MM.1S (cell line): ENCODE measurements at regions not wholly inside any gene's neighbourhood (a gene's known extent, or its start where the extent isn't known, plus 50 kb on each side); places are given as distances from the start of the nearest gene placed in this dataset.

Experiments
- DNase-seq: peaks from one replicate; pipeline ENCODE4 v3.0.0-alpha.2; 2015
- H2AFZ ChIP-seq: fragments of 300-600 bp; sonication (generic); 2 replicates; pipeline ENCODE4 v1.6.0; 2016; ENCODE audit warnings: antibody characterized with exemption, low read length
- H3F3A ChIP-seq: fragments of 300-600 bp; sonication (generic); 2 replicates; pipeline ENCODE4 v1.6.1; 2016; ENCODE audit warnings: mild to moderate bottlenecking, antibody characterized with exemption, low read length, moderate library complexity, mixed read lengths; ENCODE audit not compliant: insufficient read depth
- H3K27ac ChIP-seq: fragments of 300-600 bp; sonication (generic); 2 replicates; pipeline ENCODE4 v1.5.1; 2016; ENCODE audit warnings: mild to moderate bottlenecking, low read length
- H3K27me3 ChIP-seq: fragments of 300-600 bp; sonication (generic); replicated peaks from 2 replicates; pipeline ENCODE4 v1.6.0; 2016; ENCODE audit warnings: low read length; ENCODE audit not compliant: insufficient read depth
- H3K36me3 ChIP-seq: fragments of 300-600 bp; sonication (generic); replicated peaks from 2 replicates; pipeline ENCODE4 v1.6.1; 2016; ENCODE audit warnings: mild to moderate bottlenecking, low read length, mixed read lengths; ENCODE audit not compliant: insufficient read depth
- H3K4me1 ChIP-seq: fragments of 300-600 bp; sonication (generic); 2 replicates; pipeline ENCODE4 v1.6.1; 2016; ENCODE audit warnings: low read length, mixed read lengths
- H3K4me2 ChIP-seq: fragments of 300-600 bp; sonication (generic); 2 replicates; pipeline ENCODE4 v1.6.0; 2016; ENCODE audit warnings: low read depth, low read length
- H3K4me3 ChIP-seq: fragments of 300-600 bp; sonication (generic); 2 replicates; pipeline ENCODE4 v1.5.1; 2016; ENCODE audit warnings: low read length, mixed read lengths
- H3K79me2 ChIP-seq: fragments of 300-600 bp; sonication (generic); 2 replicates; pipeline ENCODE4 v1.6.1; 2016; ENCODE audit warnings: mixed run types, low read length, mixed read lengths
- H3K9ac ChIP-seq: fragments of 300-600 bp; sonication (generic); 2 replicates; pipeline ENCODE4 v1.6.1; 2016; ENCODE audit warnings: low read length, mixed read lengths
- H3K9me2 ChIP-seq: fragments of 300-600 bp; sonication (generic); replicated peaks from 2 replicates; pipeline ENCODE4 v1.6.1; 2016; ENCODE audit warnings: mild to moderate bottlenecking, low read length, mixed read lengths; ENCODE audit not compliant: insufficient read depth
- H3K9me3 ChIP-seq: fragments of 300-600 bp; sonication (generic); replicated peaks from 2 replicates; pipeline ENCODE4 v1.6.1; 2016; ENCODE audit warnings: mild to moderate bottlenecking, low read length, mixed read lengths; ENCODE audit not compliant: insufficient read depth
- H4K20me1 ChIP-seq: fragments of 300-600 bp; sonication (generic); 2 replicates; pipeline ENCODE4 v1.6.1; 2016; ENCODE audit warnings: mild to moderate bottlenecking, low read length, moderate library complexity, mixed read lengths; ENCODE audit not compliant: insufficient read depth
- EZH2 ChIP-seq: fragments of 300-600 bp; sonication (generic); optimal IDR thresholded peaks from 2 replicates; pipeline ENCODE3; 2017; ENCODE audit warnings: low read depth, mild to moderate bottlenecking, antibody characterized with exemption, low read length, mixed read lengths
- EZH2phosphoT487 ChIP-seq: fragments of 300-600 bp; sonication (generic); IDR thresholded peaks from 2 replicates; pipeline ENCODE4 v1.6.1; 2018; ENCODE audit warnings: antibody characterized with exemption, low read length
- TF ChIP-seq, protein P1 (sequence below): fragments of 300-600 bp; sonication (generic); IDR thresholded peaks from 2 replicates; pipeline ENCODE4 v1.5.1; 2016; ENCODE audit warnings: antibody characterized with exemption, low read length, mixed read lengths

DNA sequence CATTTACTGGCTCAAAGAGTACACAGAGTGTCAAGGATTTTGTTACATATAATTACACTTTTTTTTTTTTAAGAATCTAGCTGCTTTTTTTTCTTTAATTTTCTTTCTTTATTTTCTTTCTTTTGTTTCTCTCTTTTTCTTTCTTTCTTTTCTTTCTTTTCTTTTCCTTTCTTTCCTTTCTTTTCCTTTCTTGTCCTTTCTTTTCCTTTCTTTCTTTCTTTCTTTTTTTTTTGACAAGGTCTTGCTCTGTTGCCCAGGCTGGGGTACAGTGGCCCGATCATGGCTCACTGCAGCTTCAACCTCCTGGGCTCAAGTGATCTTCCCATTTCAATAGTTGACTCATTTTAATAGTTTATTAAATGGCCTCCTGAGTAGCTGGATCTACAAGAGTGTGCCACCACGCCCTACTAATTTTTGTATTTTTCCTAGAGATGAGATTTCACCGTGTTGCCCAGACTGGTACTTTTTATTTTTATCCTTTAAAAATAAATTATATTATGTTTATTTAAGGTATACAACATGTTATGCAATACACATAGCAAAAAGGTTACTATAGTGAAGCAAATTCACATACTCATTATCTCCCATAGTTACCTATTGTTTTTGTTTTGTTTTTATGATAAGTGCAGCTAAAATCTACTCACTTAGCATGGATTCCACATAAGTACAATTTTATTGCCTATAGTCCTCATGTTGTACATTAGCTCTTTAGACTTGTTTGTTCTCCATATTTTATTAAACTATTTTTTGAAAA lies 381.5 kb upstream of the KLF4 start:
- H3K27me3 ChIP-seq, result no peaks in the 10 kb centered on the region
- no peaks in the 10 kb centered on the region for H3K9me3 ChIP-seq
- no peaks in the 10 kb centered on the region for H3F3A ChIP-seq
- TF ChIP-seq, protein P1, sequence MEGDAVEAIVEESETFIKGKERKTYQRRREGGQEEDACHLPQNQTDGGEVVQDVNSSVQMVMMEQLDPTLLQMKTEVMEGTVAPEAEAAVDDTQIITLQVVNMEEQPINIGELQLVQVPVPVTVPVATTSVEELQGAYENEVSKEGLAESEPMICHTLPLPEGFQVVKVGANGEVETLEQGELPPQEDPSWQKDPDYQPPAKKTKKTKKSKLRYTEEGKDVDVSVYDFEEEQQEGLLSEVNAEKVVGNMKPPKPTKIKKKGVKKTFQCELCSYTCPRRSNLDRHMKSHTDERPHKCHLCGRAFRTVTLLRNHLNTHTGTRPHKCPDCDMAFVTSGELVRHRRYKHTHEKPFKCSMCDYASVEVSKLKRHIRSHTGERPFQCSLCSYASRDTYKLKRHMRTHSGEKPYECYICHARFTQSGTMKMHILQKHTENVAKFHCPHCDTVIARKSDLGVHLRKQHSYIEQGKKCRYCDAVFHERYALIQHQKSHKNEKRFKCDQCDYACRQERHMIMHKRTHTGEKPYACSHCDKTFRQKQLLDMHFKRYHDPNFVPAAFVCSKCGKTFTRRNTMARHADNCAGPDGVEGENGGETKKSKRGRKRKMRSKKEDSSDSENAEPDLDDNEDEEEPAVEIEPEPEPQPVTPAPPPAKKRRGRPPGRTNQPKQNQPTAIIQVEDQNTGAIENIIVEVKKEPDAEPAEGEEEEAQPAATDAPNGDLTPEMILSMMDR, result no peak
- TF ChIP-seq EZH2 (no peak), EZH2phosphoT487 (no peak)
- H3K9me2 ChIP-seq, result no peaks in the 10 kb centered on the region
- no peak overlapping the region for H3K27ac ChIP-seq
- no peaks in the 10 kb centered on the region for H4K20me1 ChIP-seq
- H3K4me1 ChIP-seq, result peaks cover 12% of the 10 kb centered on the region
- H3K9ac ChIP-seq, result no peak overlapping the region
- H3K36me3 ChIP-seq, result no peaks in the 10 kb centered on the region
- no peaks in the 10 kb centered on the region for H3K79me2 ChIP-seq
- H3K4me2 ChIP-seq, result no peak overlapping the region
- no peak for DNase-seq
- no peak overlapping the region for H3K4me3 ChIP-seq
- no peak overlapping the region for H2AFZ ChIP-seq

DNA sequence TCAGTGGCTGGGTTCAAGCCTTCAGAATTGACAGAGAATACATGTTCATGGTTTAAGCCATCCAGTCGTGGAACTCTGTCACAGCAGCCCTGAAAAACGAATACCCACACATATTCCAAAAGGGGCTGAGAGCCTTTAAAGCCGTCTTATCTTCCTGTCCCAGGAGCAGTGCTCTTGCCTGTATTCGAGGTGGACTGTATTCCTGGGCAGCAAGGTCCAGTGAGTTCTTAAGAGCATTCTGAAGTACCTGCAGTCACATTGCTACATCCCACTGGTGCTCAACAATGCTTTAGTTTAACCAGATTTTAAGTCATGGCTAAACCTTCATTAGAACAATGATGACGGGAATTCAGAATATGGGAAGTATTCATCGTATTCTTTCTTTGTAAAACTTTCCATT lies 380.7 kb upstream of the KLF4 start:
- no peaks in the 10 kb centered on the region for H3K27me3 ChIP-seq
- no peak overlapping the region for H2AFZ ChIP-seq
- DNase-seq, result no peak
- H4K20me1 ChIP-seq, result no peaks in the 10 kb centered on the region
- no peaks in the 10 kb centered on the region for H3K79me2 ChIP-seq
- no peak overlapping the region for H3K4me2 ChIP-seq
- H3K9me3 ChIP-seq, result no peaks in the 10 kb centered on the region
- no peaks in the 10 kb centered on the region for H3K36me3 ChIP-seq
- peaks cover 11% of the 10 kb centered on the region for H3K4me1 ChIP-seq
- TF ChIP-seq EZH2 (no peak), EZH2phosphoT487 (no peak)
- TF ChIP-seq, protein P1, result no peak
- no peak overlapping the region for H3K9ac ChIP-seq
- H3K27ac ChIP-seq, result no peak overlapping the region
- H3K9me2 ChIP-seq, result no peaks in the 10 kb centered on the region
- H3K4me3 ChIP-seq, result no peak overlapping the region
- H3F3A ChIP-seq, result no peaks in the 10 kb centered on the region

DNA sequence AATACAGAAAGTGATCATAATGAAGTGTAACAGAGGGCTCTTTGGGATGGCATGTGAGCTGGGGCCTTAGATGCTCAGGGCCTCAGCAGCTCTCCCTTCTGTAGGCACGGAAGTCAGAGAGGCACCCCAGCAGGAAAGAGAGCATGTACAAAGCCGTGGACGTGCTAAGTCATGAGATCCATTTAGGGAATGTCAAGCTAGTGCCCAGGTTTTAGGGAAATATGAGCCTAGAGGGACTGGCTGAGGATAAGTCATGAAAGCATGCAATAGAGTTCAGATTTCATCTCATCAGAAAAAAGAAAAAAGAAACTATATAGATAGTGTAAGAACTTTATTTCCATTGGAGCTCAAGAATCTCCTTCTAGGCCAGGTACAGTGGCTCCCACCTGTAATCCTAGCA lies 379.5 kb upstream of the KLF4 start:
- H3K9ac ChIP-seq, result no peak overlapping the region
- H3K4me2 ChIP-seq, result no peak overlapping the region
- no peaks in the 10 kb centered on the region for H3K27me3 ChIP-seq

More for the DNA sequence above, 379.5 kb upstream of the KLF4 start:
- Histone ChIP-seq H4K20me1 (no peaks in the 10 kb centered on the region), H3K9me2 (no peaks in the 10 kb centered on the region), H3K4me3 (no peak overlapping the region), H3K9me3 (no peaks in the 10 kb centered on the region), H3K79me2 (no peaks in the 10 kb centered on the region), H3K36me3 (no peaks in the 10 kb centered on the region), H3K27ac (no peak overlapping the region), H3K4me1 (peaks cover 1% of the 10 kb centered on the region; the same call in 1 of the 2 replicates), H2AFZ (no peak overlapping the region), H3F3A (no peaks in the 10 kb centered on the region)
- no peak for DNase-seq
- no peak for TF ChIP-seq EZH2phosphoT487
- TF ChIP-seq, protein P1, result no peak
- no peak for TF ChIP-seq EZH2
